Astrocyte (in vitro differentiated cells and primary cell): ENCODE measurements at regions not wholly inside any gene's neighbourhood (a gene's known extent, or its start where the extent isn't known, plus 50 kb on each side); places are given as distances from the start of the nearest gene placed in this dataset.

ENCODE experiments used
- DNase-seq: peaks from one replicate; pipeline ENCODE4 v3.0.0-alpha.2; 2010; ENCODE audit warnings: low read depth
- FAIRE-seq: peaks from 2 replicates; lab custom pipeline; 2011; peaks lifted over from hg19 to GRCh38; lab: Jason Lieb, UNC
- H2AFZ ChIP-seq: 2 replicates; pipeline ENCODE4 v1.6.0; 2012; ENCODE audit warnings: low read depth, low read length, inconsistent platforms
- H3K27ac ChIP-seq: 2 replicates; pipeline ENCODE4 v1.5.1; 2011; ENCODE audit warnings: low read depth, low read length, inconsistent platforms
- H3K27me3 ChIP-seq: 2 replicates; pipeline ENCODE4 v1.6.0; 2011; ENCODE audit warnings: low read length, inconsistent platforms; ENCODE audit not compliant: insufficient read depth
- H3K36me3 ChIP-seq: 2 replicates; pipeline ENCODE4 v1.5.1; 2011; ENCODE audit warnings: low read length, inconsistent platforms; ENCODE audit not compliant: insufficient read depth
- H3K4me1 ChIP-seq: 2 replicates; pipeline ENCODE4 v1.5.1; 2011; ENCODE audit warnings: low read length, inconsistent platforms; ENCODE audit not compliant: insufficient read depth
- H3K4me2 ChIP-seq: 2 replicates; pipeline ENCODE4 v1.6.0; 2012; ENCODE audit warnings: low read length, inconsistent platforms
- H3K4me3 ChIP-seq: 2 replicates; pipeline ENCODE4 v1.5.1; 2011; ENCODE audit warnings: low read depth, mild to moderate bottlenecking, low read length, inconsistent platforms; ENCODE audit not compliant: insufficient read depth
- H3K79me2 ChIP-seq: 2 replicates; pipeline ENCODE4 v1.6.0; 2012; ENCODE audit warnings: mild to moderate bottlenecking, low read length, inconsistent platforms; ENCODE audit not compliant: insufficient read depth
- H3K9ac ChIP-seq: 2 replicates; pipeline ENCODE4 v1.6.0; 2012; ENCODE audit warnings: mild to moderate bottlenecking, low read length, inconsistent platforms
- H3K9me3 ChIP-seq: 2 replicates; pipeline ENCODE4 v1.5.1; 2012; ENCODE audit warnings: low read depth, mild to moderate bottlenecking, low read length, inconsistent platforms; ENCODE audit not compliant: insufficient read depth
- H4K20me1 ChIP-seq: 2 replicates; pipeline ENCODE4 v1.6.0; 2012; ENCODE audit warnings: low read length, inconsistent platforms; ENCODE audit not compliant: insufficient read depth
- H3K27ac Mint-ChIP-seq: one replicate; pipeline ENCODE4 v1.8.0; 2021; ENCODE audit warnings: mild to moderate bottlenecking, mixed read lengths; ENCODE audit not compliant: unreplicated experiment
- H3K27me3 Mint-ChIP-seq: one replicate; pipeline ENCODE4 v1.8.0; 2021; ENCODE audit warnings: low read depth, mixed read lengths; ENCODE audit not compliant: unreplicated experiment
- H3K36me3 Mint-ChIP-seq: one replicate; pipeline ENCODE4 v1.8.0; 2021; ENCODE audit warnings: low read depth, mixed read lengths; ENCODE audit not compliant: unreplicated experiment
- H3K4me1 Mint-ChIP-seq: one replicate; pipeline ENCODE4 v1.8.0; 2021; ENCODE audit warnings: low read depth, mixed read lengths; ENCODE audit not compliant: unreplicated experiment
- H3K4me3 Mint-ChIP-seq: one replicate; pipeline ENCODE4 v1.8.0; 2021; ENCODE audit warnings: mild to moderate bottlenecking, moderate library complexity, mixed read lengths; ENCODE audit not compliant: unreplicated experiment
- H3K9me3 Mint-ChIP-seq: one replicate; pipeline ENCODE4 v1.8.0; 2021; ENCODE audit warnings: mild to moderate bottlenecking, mixed read lengths; ENCODE audit not compliant: unreplicated experiment
- EZH2 ChIP-seq: IDR thresholded peaks from 2 replicates; pipeline ENCODE4 v1.6.1; 2012; ENCODE audit warnings: mild to moderate bottlenecking, low read length, inconsistent platforms; ENCODE audit not compliant: insufficient read depth
- TF ChIP-seq, protein P1 (sequence below): IDR thresholded peaks from 2 replicates; pipeline ENCODE4 v1.5.1; 2011; ENCODE audit warnings: low read depth, mild to moderate bottlenecking, inconsistent platforms, low read length, moderate library complexity; ENCODE audit not compliant: insufficient read depth

DNA sequence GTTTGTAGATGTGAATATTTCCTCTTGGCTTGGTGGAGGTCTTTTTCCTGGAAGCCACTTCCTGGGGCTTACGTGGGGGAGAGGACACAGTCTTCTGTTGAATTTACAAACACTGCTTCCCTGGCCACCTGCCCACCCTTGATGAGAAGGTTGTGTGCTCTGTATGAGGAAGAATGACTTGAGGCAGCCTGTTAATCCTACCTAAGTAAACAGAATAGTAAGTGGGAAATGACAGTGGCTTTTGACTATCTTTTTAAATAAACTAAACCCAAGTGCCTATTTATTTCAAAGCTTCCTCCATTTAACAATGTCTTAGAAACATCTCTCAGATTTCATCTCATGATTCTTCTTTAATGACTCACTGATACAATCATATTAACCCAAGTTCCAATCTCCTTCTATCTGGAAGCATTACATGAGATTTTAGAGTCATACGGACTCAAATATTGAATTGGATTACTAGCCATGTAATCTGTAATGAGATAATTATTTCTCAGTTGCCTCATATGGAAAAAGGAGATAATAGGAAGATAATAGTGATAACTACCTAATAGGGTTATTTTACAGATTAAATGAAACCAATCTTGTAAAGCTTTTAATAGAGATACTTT, 96.6 kb upstream of the SMIM36 start:
- no peaks in the 10 kb centered on the region for H3K79me2 ChIP-seq
- no peak for TF ChIP-seq EZH2
- TF ChIP-seq, protein P1, sequence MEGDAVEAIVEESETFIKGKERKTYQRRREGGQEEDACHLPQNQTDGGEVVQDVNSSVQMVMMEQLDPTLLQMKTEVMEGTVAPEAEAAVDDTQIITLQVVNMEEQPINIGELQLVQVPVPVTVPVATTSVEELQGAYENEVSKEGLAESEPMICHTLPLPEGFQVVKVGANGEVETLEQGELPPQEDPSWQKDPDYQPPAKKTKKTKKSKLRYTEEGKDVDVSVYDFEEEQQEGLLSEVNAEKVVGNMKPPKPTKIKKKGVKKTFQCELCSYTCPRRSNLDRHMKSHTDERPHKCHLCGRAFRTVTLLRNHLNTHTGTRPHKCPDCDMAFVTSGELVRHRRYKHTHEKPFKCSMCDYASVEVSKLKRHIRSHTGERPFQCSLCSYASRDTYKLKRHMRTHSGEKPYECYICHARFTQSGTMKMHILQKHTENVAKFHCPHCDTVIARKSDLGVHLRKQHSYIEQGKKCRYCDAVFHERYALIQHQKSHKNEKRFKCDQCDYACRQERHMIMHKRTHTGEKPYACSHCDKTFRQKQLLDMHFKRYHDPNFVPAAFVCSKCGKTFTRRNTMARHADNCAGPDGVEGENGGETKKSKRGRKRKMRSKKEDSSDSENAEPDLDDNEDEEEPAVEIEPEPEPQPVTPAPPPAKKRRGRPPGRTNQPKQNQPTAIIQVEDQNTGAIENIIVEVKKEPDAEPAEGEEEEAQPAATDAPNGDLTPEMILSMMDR = no peak
- Mint-ChIP-seq H3K27ac (no peak overlapping the region), H3K27me3 (no peaks in the 10 kb centered on the region), H3K4me3 (no peak overlapping the region), H3K4me1 (peaks cover 8% of the 10 kb centered on the region), H3K36me3 (peaks cover 2% of the 10 kb centered on the region), H3K9me3 (no peaks in the 10 kb centered on the region)
- FAIRE-seq = no peak
- H3K9ac ChIP-seq = no peak overlapping the region
- H3K9me3 ChIP-seq = no peaks in the 10 kb centered on the region
- H3K4me1 ChIP-seq = no peaks in the 10 kb centered on the region
- H3K27ac ChIP-seq = no peak overlapping the region
- DNase-seq = peak; percentile 36
- no peak overlapping the region for H3K4me2 ChIP-seq
- H3K27me3 ChIP-seq = peaks cover 6% of the 10 kb centered on the region
- no peaks in the 10 kb centered on the region for H3K36me3 ChIP-seq
- H2AFZ ChIP-seq = no peak overlapping the region
- no peak overlapping the region for H3K4me3 ChIP-seq
- H4K20me1 ChIP-seq = no peaks in the 10 kb centered on the region

DNA sequence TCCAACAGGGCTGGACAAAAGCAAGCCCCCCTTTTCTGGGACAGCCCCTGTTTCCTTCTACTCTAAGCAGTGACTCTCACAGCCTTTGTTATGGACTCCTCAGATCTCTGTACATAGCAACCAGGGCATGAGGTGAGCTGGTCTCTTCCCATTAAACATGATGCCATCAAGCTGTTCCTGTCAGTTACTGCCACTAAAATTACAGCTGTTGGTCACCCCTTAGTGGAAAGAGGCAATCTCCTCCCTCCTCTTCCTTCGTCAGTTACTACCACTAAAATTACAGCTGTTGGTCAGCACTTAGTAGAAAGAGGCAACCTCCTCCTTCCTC, 95.2 kb upstream of the SMIM36 start:
- H3K9ac ChIP-seq = no peak overlapping the region
- no peaks in the 10 kb centered on the region for H3K9me3 ChIP-seq
- no peaks in the 10 kb centered on the region for H4K20me1 ChIP-seq
- Mint-ChIP-seq H3K4me1 (peaks cover 13% of the 10 kb centered on the region), H3K27me3 (no peaks in the 10 kb centered on the region), H3K27ac (no peak overlapping the region), H3K4me3 (no peak overlapping the region), H3K36me3 (peaks cover 2% of the 10 kb centered on the region), H3K9me3 (no peaks in the 10 kb centered on the region)
- TF ChIP-seq, protein P1 = no peak
- no peak for TF ChIP-seq EZH2
- no peak overlapping the region for H2AFZ ChIP-seq
- peaks cover 6% of the 10 kb centered on the region for H3K27me3 ChIP-seq
- H3K4me1 ChIP-seq = no peaks in the 10 kb centered on the region
- DNase-seq (no peak), FAIRE-seq (no peak)
- no peak overlapping the region for H3K4me2 ChIP-seq
- no peak overlapping the region for H3K4me3 ChIP-seq
- H3K27ac ChIP-seq = no peak overlapping the region
- no peaks in the 10 kb centered on the region for H3K36me3 ChIP-seq
- no peaks in the 10 kb centered on the region for H3K79me2 ChIP-seq

DNA sequence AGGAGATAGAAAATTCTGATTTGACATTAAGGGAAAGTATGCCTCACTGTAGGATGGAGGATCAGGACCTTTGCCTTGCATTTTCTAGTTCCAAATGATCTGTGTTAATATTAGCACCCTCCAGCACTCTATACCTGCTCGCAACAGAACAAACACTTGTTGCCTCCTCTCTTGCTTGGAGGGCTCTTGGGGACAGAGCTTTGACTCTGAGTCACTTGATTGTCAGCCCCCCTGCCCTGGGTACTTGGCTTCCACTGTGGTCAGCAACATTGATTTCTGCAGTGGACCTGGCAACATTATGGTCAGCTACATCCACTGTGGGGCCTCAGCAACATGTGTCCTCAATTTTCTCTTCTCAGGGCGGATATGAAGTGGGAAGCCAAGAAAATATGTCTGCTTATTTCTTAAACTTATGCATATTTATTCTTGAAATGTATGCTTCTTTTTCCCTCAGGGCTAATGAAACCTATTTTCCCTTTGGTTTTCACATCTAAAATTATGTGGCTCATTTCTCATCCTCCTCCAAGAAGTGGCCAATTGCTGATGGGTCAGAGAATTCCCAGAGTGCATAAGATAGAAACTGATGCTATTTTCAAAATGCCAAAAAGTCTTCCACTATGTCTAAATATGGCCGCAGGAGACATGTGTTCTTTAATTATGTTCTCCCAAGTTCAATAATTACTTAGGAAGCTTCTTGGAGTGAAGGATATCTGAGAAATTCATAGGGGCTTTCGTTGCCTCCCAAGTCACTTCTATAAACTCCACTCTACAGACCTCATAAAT, 94.6 kb upstream of the SMIM36 start:
- Histone ChIP-seq H3K4me3 (no peak overlapping the region), H3K27ac (no peak overlapping the region), H3K9me3 (no peaks in the 10 kb centered on the region), H3K4me2 (no peak overlapping the region), H3K4me1 (no peaks in the 10 kb centered on the region), H2AFZ (no peak overlapping the region), H3K79me2 (no peaks in the 10 kb centered on the region), H3K27me3 (peaks cover 6% of the 10 kb centered on the region), H4K20me1 (no peaks in the 10 kb centered on the region), H3K9ac (no peak overlapping the region), H3K36me3 (no peaks in the 10 kb centered on the region)
- peaks cover 13% of the 10 kb centered on the region for H3K4me1 Mint-ChIP-seq
- TF ChIP-seq, protein P1 = no peak
- TF ChIP-seq EZH2 = no peak
- no peaks in the 10 kb centered on the region for H3K27me3 Mint-ChIP-seq
- H3K27ac Mint-ChIP-seq = no peak overlapping the region
- H3K36me3 Mint-ChIP-seq = peaks cover 2% of the 10 kb centered on the region
- H3K9me3 Mint-ChIP-seq = no peaks in the 10 kb centered on the region
- DNase-seq (no peak), FAIRE-seq (no peak)
- no peak overlapping the region for H3K4me3 Mint-ChIP-seq
